Thoracic aorta (tissue), 2 donors: ENCODE measurements at regions not wholly inside any gene's neighbourhood (a gene's known extent, or its start where the extent isn't known, plus 50 kb on each side); places are given as distances from the start of the nearest gene placed in this dataset.
"Not testable (repeated sequence)": the region's sequence is repeated elsewhere in the genome, so short reads cannot be mapped to it uniquely, and the experiment has no call there.

ENCODE experiments used
- ATAC-seq: fragments of 150-250 bp; one replicate; pipeline ENCODE4 v1.8.0; 2017; ENCODE audit warnings: low read depth; ENCODE audit not compliant: insufficient number of reproducible peaks, low FRiP score
- DNase-seq: peaks from one replicate; pipeline ENCODE4 v3.0.0-alpha.2; 2020; ENCODE audit warnings: low spot score
- H3K27ac ChIP-seq, 2 donors: fragments of 200-600 bp; sonication (generic); 1 replicate in 1 of 2; 2 replicates in 1 of 2; pipeline ENCODE4 v1.5.1; 2016; ENCODE audit warnings: mild to moderate bottlenecking in 2 of 2, moderate library complexity in 2 of 2
- H3K27me3 ChIP-seq: fragments of 200-600 bp; sonication (generic); replicated peaks from 2 replicates; pipeline ENCODE4 v1.6.0; 2016; ENCODE audit warnings: mild to moderate bottlenecking; ENCODE audit not compliant: insufficient read depth
- H3K36me3 ChIP-seq: fragments of 200-600 bp; sonication (generic); one replicate; pipeline ENCODE4 v1.5.1; 2016
- H3K4me1 ChIP-seq, 2 donors: fragments of 200-600 bp; sonication (generic); 1 replicate in 1 of 2; 2 replicates in 1 of 2; pipeline versions ENCODE4 v1.5.1 to v1.6.0; 2016; ENCODE audit warnings: low read depth in 2 of 2, mild to moderate bottlenecking in 1 of 2; ENCODE audit not compliant: control insufficient read depth in 1 of 2
- H3K4me3 ChIP-seq: fragments of 200-600 bp; sonication (generic); 2 replicates; pipeline ENCODE4 v1.5.1; 2016; ENCODE audit warnings: mild to moderate bottlenecking
- H3K9me3 ChIP-seq: fragments of 200-600 bp; sonication (generic); 2 replicates; pipeline ENCODE4 v1.5.1; 2016
- CTCF ChIP-seq: fragments of 200-600 bp; sonication (generic); IDR thresholded peaks from one replicate; pipeline ENCODE4 v1.5.1; 2019; ENCODE audit warnings: antibody characterized with exemption

DNA sequence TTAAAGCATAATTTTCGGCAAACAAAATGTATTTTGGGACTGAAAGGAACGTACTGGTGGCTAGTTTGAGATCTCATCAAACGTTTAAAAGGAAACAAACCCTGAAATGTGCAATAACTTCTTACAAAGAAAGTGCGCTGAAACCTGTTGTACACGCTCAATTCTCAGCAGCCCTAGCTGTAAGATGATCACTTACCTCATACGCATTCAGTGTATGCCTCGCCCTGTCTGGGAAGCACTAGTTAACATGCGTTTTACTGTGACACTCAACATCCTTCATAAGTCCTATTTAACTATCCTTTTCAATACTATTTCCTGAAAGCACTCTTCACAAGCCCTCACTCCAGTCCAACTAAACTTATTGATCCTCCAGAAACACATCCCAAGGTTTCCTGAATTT, 485.0 kb upstream of the EDIL3 start:
- H3K36me3 ChIP-seq = no peaks in the 10 kb centered on the region
- ATAC-seq (no peak), DNase-seq (no peak)
- no peak overlapping the region for H3K4me3 ChIP-seq
- TF ChIP-seq CTCF = no peak
- H3K4me1 ChIP-seq = no peaks in the 10 kb centered on the region
- no peak overlapping the region for H3K27ac ChIP-seq
- no peaks in the 10 kb centered on the region for H3K9me3 ChIP-seq
- no peaks in the 10 kb centered on the region for H3K27me3 ChIP-seq

- not testable (repeated sequence) for H3K27ac ChIP-seq, H3K36me3 ChIP-seq, ATAC-seq
These were observed 479.3 kb upstream of the EDIL3 start for GRCh38 chr5:84863936-84864335.

DNA sequence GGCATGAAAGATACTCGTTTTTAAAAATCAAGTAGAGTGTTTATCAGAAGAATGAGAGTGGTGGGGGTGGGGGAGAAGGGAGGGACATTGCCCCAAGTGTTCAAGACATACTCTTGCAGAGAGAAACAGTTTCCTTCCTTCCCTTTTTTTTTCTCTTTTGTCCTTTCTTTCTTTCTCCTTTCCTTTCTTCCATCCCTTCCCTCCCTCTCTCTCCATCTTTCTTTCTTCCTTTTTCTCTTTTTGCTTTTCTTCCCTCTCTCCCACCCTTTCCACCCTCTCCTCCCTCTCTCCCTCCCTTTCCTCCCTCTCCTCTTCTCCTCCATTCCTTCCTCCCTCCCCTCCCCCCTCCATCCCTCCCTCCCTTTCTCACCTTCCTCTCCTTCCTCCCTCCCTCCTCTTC, 478.3 kb upstream of the EDIL3 start:
- no peak for TF ChIP-seq CTCF
- DNase-seq (no peak), ATAC-seq (no peak)
- H3K27me3 ChIP-seq = no peaks in the 10 kb centered on the region
- no peaks in the 10 kb centered on the region for H3K9me3 ChIP-seq
- H3K36me3 ChIP-seq = no peaks in the 10 kb centered on the region
- H3K4me3 ChIP-seq = no peak overlapping the region
- H3K4me1 ChIP-seq = no peaks in the 10 kb centered on the region
- no peak overlapping the region for H3K27ac ChIP-seq

More at GRCh38 chr5:84863936-84864335, 479.3 kb upstream of the EDIL3 start:
- H3K27me3 ChIP-seq, H3K4me3 ChIP-seq, H3K9me3 ChIP-seq, DNase-seq, H3K4me1 ChIP-seq: not testable (repeated sequence)

DNA sequence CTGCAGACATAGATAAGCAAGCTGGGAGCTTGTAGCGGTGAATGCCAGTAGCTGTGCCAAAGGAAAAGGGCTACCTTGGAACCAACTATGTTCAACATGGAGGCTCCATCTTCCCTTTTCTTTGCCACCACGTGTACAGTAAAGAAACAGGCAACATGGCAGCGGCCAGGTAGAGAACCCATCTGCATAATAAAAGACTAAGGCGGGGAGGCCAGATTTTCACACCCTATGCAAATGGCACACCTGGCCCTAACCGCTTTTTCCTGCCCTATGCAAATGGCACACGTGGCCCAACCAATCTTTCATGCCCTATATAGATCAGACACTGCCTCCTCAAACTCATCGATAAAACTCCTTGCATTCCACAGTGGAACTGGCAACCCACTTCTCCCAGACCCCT, 477.5 kb upstream of the EDIL3 start:
- Histone ChIP-seq H3K36me3 (no peaks in the 10 kb centered on the region), H3K4me3 (no peak overlapping the region), H3K9me3 (no peaks in the 10 kb centered on the region), H3K4me1 (no peaks in the 10 kb centered on the region), H3K27me3 (no peaks in the 10 kb centered on the region), H3K27ac (no peak overlapping the region)
- no peak for TF ChIP-seq CTCF
- ATAC-seq (no peak), DNase-seq (no peak)

GRCh38 chr5:84861306-84861705, 476.6 kb upstream of the EDIL3 start:
- Histone ChIP-seq H3K4me3 (no peak overlapping the region), H3K4me1 (no peaks in the 10 kb centered on the region), H3K27ac (no peak overlapping the region), H3K36me3 (no peaks in the 10 kb centered on the region), H3K9me3 (no peaks in the 10 kb centered on the region), H3K27me3 (no peaks in the 10 kb centered on the region)
- no peak for TF ChIP-seq CTCF
- ATAC-seq (no peak), DNase-seq (no peak)

- H3K4me1 ChIP-seq = no peaks in the 10 kb centered on the region
- no peak overlapping the region for H3K4me3 ChIP-seq
- H3K27me3 ChIP-seq = no peaks in the 10 kb centered on the region
- ATAC-seq = no peak
- H3K9me3 ChIP-seq = no peaks in the 10 kb centered on the region
- no peaks in the 10 kb centered on the region for H3K36me3 ChIP-seq
- no peak for TF ChIP-seq CTCF
- H3K27ac ChIP-seq = no peak overlapping the region
- DNase-seq = no peak
These were observed 474.4 kb upstream of the EDIL3 start for GRCh38 chr5:84859056-84859455.
